ENCODE measurements at regions not wholly inside any gene's neighbourhood (a gene's known extent, or its start where the extent isn't known, plus 50 kb on each side); places are given as distances from the start of the nearest gene placed in this dataset.

DNA sequence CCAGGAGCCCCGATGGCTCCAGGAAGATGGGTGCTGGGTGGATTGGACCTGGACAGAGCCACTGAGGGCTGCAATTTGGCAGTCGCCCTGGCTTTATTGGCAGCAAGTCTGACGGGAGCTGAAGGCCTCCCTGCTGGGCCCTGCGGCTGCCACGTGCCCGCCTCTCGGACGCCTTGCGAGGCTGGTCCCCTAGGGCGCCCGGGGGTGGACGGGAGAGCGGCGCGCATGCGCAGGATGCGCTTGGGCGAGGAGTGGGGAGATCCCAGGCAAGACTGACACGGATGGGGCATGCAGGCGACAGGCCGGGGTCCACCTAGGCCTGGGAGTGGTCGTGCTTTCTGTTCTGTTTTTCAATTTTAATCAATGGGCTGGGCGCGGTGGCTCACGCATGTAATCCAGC is 150.0 kb downstream of the ADAMTS15 start:
- TF ChIP-seq, protein P1, sequence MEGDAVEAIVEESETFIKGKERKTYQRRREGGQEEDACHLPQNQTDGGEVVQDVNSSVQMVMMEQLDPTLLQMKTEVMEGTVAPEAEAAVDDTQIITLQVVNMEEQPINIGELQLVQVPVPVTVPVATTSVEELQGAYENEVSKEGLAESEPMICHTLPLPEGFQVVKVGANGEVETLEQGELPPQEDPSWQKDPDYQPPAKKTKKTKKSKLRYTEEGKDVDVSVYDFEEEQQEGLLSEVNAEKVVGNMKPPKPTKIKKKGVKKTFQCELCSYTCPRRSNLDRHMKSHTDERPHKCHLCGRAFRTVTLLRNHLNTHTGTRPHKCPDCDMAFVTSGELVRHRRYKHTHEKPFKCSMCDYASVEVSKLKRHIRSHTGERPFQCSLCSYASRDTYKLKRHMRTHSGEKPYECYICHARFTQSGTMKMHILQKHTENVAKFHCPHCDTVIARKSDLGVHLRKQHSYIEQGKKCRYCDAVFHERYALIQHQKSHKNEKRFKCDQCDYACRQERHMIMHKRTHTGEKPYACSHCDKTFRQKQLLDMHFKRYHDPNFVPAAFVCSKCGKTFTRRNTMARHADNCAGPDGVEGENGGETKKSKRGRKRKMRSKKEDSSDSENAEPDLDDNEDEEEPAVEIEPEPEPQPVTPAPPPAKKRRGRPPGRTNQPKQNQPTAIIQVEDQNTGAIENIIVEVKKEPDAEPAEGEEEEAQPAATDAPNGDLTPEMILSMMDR (conservative IDR thresholded peaks at IDR 0.05; ENCODE audit: low read depth, low read length), result no peak
- H3K4me3 ChIP-seq (ENCODE audit: low read length), result no peak overlapping the region
- DNase-seq (ENCODE audit: low read depth), result no peak

DNA sequence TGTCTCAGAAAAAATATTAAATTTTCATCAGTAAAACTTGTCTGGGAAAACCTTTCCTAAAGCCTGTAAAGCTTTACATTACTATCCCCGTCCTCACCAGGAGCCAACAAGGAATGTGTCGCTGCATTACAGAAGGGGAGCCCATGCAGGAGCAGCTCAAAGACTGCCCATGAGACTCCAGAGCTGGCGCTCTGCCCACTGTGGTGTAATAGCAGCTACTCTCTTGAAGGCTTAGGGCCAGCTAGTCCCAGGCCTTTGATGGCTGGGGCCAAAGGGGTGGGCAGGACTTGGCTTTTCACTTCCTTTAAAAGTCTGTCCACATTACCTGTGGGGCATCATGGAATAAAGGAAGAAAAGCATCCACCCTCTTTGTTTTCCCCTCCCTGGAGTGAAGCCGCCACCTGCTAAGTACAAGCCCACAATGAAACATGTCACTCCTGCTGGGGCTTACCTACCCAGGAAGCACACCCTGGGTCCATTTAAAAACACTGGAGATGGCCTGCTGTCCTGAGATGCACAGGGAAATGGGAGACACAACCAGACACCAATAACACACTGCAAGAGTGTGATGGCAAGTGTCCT is 150.7 kb downstream of the ADAMTS15 start:
- H3K4me3 ChIP-seq (ENCODE audit: low read length), result no peak overlapping the region
- TF ChIP-seq, protein P1 (conservative IDR thresholded peaks at IDR 0.05; ENCODE audit: low read depth, low read length), result no peak
- no peak for DNase-seq (ENCODE audit: low read depth)

DNA sequence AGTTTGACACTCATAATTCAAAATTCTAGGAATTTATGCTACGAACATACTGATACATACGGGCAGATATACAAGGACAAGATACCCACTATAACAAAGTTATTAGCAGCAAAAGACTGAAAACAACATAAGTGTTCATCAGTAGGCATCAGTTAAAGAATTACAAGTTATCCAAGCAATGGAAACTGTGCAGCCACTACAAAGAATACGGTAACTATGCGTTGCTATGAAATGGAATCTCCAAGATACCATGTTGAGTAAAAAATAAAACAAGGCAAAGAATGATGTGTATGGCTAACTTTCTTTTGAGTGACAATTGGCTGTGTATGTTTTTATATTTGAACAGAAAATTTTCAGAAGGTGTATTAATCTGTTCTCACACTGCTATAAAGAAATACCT is 151.7 kb downstream of the ADAMTS15 start:
- H3K4me3 ChIP-seq (ENCODE audit: low read length), result no peak overlapping the region
- TF ChIP-seq, protein P1 (conservative IDR thresholded peaks at IDR 0.05; ENCODE audit: low read depth, low read length), result no peak
- no peak for DNase-seq (ENCODE audit: low read depth)

DNA sequence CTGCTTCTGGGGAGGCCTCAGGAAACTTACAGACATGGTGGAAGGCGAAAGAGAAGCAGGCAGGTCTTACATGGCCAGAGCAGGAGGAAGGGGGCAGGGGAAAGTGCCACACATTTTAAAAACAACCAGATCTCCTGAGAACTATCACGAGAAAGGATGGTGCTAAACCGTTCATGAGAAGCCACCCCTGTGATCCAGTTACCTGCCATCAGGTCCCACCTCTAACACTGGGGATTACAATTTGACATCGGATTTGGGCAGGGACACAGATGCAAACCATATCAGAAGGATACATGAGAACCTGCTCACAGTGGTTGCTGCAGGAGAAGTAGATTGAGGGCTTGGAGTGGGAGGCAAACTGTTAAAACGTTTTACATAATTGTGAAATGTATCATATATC is 152.2 kb downstream of the ADAMTS15 start:
- DNase-seq (ENCODE audit: low read depth), result no peak
- H3K4me3 ChIP-seq (ENCODE audit: low read length), result no peak overlapping the region
- TF ChIP-seq, protein P1 (conservative IDR thresholded peaks at IDR 0.05; ENCODE audit: low read depth, low read length), result no peak

DNA sequence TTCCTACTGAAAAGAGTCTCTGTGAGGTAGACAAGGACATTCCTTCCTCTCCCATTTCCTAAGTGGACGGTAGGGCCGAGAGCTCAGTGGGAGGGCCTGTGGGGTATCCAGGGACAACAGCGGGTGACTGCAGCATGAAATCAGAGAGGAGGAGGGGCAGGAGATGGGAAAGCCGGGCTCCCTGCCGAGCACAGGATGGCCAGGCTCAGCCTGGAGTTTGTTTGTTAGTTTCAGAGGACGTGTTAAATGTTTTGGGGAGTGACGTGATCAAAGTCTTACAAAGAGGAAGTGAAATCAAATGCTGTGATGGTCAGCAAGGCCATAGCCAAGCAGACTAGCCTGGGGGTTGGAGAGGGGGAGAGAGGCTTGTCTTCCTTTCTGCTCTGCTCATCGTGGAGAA is 152.7 kb downstream of the ADAMTS15 start:
- no peak overlapping the region for H3K4me3 ChIP-seq (ENCODE audit: low read length)
- TF ChIP-seq, protein P1 (conservative IDR thresholded peaks at IDR 0.05; ENCODE audit: low read depth, low read length), result no peak
- no peak for DNase-seq (ENCODE audit: low read depth)

DNA sequence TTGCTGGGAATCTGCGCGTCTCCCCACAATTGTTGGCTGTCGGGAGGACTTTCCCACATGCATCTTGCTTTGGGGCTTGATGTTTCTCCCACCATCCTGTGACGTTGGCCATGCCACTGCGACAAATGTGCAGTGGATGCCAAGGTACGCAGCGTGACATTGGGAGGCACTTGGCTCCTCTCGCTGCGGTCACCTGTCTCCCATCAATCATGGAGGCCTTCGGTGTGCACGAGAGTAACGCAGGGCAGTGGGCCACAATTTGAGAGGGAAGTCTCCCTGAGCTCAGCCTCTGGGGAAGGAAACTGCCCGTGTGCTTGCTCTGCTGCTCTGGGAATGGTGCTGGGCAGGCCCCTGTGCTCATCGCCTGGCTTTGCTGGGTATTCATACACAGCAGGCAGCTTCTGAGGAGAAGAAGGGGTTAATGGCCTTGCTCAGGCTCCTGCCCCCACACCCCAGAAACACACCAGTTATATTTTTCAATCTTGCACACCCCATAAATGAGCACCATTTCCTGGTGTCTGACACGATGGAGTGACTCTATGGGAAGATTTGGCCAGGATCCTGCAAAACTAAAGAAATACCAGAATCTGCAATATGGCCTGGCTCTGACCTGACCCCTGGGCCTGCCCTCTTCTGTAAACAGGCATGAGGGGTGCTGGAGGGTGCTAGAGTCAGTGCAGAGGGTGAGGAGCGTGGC is 153.5 kb downstream of the ADAMTS15 start:
- TF ChIP-seq, protein P1 (conservative IDR thresholded peaks at IDR 0.05; ENCODE audit: low read depth, low read length), result no peak
- no peak for DNase-seq (ENCODE audit: low read depth)
- H3K4me3 ChIP-seq (ENCODE audit: low read length), result no peak overlapping the region
